ENCODE measurements at regions not wholly inside any gene's neighbourhood (a gene's known extent, or its start where the extent isn't known, plus 50 kb on each side); places are given as distances from the start of the nearest gene placed in this dataset.

DNA sequence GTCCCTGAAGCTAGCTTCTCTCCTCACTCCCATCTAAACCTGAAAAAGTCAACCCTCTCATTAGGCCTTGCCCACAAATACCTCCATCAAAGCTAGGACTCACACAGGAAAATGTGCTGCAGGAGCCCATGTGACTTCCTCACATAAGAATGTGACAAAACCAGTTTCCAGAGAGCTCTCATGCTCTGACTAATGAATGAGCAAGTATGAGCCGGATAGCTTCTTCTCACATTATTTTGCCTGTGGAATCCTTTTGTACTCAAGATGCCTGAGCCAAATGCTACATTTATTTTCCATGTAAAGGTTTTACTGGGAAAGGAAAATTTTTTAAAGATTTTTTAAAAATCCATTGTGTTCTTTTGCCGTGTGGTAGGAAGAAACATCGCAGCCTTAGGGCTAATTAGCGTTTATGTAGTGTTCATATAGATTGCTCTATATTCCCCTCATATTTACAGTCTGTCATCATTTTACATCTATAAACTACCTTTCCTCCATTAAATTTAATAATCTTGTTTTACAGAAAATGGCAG lies 68.6 kb upstream of the CCN6 start:
- H3K27me3 Mint-ChIP-seq (ENCODE audit: insufficient read depth, low read depth, poor library complexity), result peaks cover 4% of the 10 kb centered on the region

More for the DNA sequence above, 68.6 kb upstream of the CCN6 start:
- DNase-seq (ENCODE audit: low spot score) (peak; percentile 96), ATAC-seq (peak; percentile 96)
- TF ChIP-seq, protein P1, sequence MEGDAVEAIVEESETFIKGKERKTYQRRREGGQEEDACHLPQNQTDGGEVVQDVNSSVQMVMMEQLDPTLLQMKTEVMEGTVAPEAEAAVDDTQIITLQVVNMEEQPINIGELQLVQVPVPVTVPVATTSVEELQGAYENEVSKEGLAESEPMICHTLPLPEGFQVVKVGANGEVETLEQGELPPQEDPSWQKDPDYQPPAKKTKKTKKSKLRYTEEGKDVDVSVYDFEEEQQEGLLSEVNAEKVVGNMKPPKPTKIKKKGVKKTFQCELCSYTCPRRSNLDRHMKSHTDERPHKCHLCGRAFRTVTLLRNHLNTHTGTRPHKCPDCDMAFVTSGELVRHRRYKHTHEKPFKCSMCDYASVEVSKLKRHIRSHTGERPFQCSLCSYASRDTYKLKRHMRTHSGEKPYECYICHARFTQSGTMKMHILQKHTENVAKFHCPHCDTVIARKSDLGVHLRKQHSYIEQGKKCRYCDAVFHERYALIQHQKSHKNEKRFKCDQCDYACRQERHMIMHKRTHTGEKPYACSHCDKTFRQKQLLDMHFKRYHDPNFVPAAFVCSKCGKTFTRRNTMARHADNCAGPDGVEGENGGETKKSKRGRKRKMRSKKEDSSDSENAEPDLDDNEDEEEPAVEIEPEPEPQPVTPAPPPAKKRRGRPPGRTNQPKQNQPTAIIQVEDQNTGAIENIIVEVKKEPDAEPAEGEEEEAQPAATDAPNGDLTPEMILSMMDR (conservative IDR thresholded peaks at IDR 0.05; ENCODE audit: low read depth in 2 of 2), result no peak
- TF ChIP-seq, protein P2, sequence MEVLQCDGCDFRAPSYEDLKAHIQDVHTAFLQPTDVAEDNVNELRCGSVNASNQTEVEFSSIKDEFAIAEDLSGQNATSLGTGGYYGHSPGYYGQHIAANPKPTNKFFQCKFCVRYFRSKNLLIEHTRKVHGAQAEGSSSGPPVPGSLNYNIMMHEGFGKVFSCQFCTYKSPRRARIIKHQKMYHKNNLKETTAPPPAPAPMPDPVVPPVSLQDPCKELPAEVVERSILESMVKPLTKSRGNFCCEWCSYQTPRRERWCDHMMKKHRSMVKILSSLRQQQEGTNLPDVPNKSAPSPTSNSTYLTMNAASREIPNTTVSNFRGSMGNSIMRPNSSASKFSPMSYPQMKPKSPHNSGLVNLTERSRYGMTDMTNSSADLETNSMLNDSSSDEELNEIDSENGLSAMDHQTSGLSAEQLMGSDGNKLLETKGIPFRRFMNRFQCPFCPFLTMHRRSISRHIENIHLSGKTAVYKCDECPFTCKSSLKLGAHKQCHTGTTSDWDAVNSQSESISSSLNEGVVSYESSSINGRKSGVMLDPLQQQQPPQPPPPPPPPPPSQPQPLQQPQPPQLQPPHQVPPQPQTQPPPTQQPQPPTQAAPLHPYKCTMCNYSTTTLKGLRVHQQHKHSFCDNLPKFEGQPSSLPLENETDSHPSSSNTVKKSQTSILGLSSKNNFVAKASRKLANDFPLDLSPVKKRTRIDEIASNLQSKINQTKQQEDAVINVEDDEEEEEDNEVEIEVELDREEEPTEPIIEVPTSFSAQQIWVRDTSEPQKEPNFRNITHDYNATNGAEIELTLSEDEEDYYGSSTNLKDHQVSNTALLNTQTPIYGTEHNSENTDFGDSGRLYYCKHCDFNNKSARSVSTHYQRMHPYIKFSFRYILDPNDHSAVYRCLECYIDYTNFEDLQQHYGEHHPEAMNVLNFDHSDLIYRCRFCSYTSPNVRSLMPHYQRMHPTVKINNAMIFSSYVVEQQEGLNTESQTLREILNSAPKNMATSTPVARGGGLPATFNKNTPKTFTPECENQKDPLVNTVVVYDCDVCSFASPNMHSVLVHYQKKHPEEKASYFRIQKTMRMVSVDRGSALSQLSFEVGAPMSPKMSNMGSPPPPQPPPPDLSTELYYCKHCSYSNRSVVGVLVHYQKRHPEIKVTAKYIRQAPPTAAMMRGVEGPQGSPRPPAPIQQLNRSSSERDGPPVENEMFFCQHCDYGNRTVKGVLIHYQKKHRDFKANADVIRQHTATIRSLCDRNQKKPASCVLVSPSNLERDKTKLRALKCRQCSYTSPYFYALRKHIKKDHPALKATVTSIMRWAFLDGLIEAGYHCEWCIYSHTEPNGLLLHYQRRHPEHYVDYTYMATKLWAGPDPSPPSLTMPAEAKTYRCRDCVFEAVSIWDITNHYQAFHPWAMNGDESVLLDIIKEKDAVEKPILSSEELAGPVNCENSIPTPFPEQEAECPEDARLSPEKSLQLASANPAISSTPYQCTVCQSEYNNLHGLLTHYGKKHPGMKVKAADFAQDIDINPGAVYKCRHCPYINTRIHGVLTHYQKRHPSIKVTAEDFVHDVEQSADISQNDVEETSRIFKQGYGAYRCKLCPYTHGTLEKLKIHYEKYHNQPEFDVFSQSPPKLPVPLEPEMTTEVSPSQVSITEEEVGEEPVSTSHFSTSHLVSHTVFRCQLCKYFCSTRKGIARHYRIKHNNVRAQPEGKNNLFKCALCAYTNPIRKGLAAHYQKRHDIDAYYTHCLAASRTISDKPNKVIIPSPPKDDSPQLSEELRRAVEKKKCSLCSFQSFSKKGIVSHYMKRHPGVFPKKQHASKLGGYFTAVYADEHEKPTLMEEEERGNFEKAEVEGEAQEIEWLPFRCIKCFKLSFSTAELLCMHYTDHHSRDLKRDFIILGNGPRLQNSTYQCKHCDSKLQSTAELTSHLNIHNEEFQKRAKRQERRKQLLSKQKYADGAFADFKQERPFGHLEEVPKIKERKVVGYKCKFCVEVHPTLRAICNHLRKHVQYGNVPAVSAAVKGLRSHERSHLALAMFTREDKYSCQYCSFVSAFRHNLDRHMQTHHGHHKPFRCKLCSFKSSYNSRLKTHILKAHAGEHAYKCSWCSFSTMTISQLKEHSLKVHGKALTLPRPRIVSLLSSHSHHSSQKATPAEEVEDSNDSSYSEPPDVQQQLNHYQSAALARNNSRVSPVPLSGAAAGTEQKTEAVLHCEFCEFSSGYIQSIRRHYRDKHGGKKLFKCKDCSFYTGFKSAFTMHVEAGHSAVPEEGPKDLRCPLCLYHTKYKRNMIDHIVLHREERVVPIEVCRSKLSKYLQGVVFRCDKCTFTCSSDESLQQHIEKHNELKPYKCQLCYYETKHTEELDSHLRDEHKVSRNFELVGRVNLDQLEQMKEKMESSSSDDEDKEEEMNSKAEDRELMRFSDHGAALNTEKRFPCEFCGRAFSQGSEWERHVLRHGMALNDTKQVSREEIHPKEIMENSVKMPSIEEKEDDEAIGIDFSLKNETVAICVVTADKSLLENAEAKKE (CRISPR knock-in tag; IDR thresholded peaks at IDR 0.05), result peak; percentile 74; the same call in 1 of the 2 replicates
- Mint-ChIP-seq H3K9me3 (peaks cover 15% of the 10 kb centered on the region), H3K4me3 (no peak overlapping the region; the same call in 2 of the 3 replicates), H3K36me3 (ENCODE audit: low read depth) (peaks cover 16% of the 10 kb centered on the region; the same call in 2 of the 3 replicates), H3K27ac (peak overlapping the region; percentile 64), H3K4me1 (peaks cover 30% of the 10 kb centered on the region)
- H3F3A ChIP-seq (replicated peaks; ENCODE audit: low read depth), result no peaks in the 10 kb centered on the region
- H4K20me1 ChIP-seq (replicated peaks; ENCODE audit: insufficient read depth), result no peaks in the 10 kb centered on the region
- H3K36me3 ChIP-seq (ENCODE audit: insufficient read depth), result no peaks in the 10 kb centered on the region; the same call in 1 of the 2 replicates
- H3K9me2 ChIP-seq (ENCODE audit: insufficient read depth), result peaks cover 18% of the 10 kb centered on the region
- H3K4me2 ChIP-seq, result 0 out of 2 replicates have a peak overlapping the region, but pooled peaks have one; percentile 2
- no peaks in the 10 kb centered on the region for H3K27me3 ChIP-seq (ENCODE audit: insufficient read depth)
- peaks cover 3% of the 10 kb centered on the region; the same call in 1 of the 2 replicates for H3K4me1 ChIP-seq (ENCODE audit: insufficient read depth)
- no peak overlapping the region for H2AFZ ChIP-seq
- H3K79me2 ChIP-seq (replicated peaks; ENCODE audit: insufficient read depth), result no peaks in the 10 kb centered on the region
- H3K27ac ChIP-seq (ENCODE audit: low read depth), result no peak overlapping the region
- H3K4me3 ChIP-seq, result no peak overlapping the region

All from GM23338 (cell line).